ENCODE measurements at regions not wholly inside any gene's neighbourhood (a gene's known extent, or its start where the extent isn't known, plus 50 kb on each side); places are given as distances from the start of the nearest gene placed in this dataset.
"Not testable (repeated sequence)": the region's sequence is repeated elsewhere in the genome, so short reads cannot be mapped to it uniquely, and the experiment has no call there.

- no peak for DNase-seq (ENCODE audit: low read depth in 2 of 3, low spot score in 2 of 3)
These were observed 784.6 kb upstream of the NUDT12 start for GRCh38 chr5:104347119-104347708.

GRCh38 chr5:104345222-104346016 lies 782.8 kb upstream of the NUDT12 start:
- no peak for DNase-seq (ENCODE audit: low read depth in 2 of 3, low spot score in 2 of 3)

DNA sequence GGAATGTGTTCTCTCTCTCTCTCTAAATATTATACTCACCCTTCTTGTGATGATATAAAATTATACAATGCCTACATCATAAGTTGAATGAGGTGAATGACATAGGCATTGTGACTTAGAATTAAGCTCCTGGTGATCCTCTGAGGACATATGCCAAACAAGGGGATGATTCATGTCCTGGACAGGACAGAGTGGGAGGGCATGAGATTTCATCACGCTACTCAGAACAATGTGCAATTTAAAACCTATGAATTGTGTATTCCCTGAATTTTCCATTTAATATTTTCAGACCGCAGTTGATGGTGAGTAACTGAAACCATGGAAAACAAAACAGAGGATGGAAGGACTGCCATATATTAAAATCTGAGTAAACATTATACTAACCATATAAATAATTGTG lies 782.2 kb upstream of the NUDT12 start:
- DNase-seq (ENCODE audit: low read depth in 2 of 3, low spot score in 2 of 3), result no peak

DNA sequence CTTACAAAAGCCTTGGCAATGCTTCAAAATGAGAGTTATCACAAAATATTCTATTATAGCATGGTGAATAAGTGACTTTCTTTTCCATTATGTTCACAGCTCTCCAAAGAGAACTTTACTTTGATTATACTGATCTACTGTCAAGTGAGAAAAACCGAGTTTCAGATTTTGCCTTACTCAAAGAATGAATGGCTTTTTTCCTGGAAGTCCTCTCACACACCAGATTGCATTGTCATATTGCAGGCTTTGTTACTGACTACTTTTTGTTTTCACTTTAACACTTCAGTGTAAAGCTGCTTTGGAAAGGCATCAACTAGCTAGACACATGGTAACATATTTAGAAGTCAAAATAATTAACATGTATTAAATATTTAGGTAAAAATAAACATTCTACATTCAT lies 765.2 kb upstream of the NUDT12 start:
- DNase-seq (ENCODE audit: low read depth in 2 of 3, low spot score in 2 of 3), result no peak

DNA sequence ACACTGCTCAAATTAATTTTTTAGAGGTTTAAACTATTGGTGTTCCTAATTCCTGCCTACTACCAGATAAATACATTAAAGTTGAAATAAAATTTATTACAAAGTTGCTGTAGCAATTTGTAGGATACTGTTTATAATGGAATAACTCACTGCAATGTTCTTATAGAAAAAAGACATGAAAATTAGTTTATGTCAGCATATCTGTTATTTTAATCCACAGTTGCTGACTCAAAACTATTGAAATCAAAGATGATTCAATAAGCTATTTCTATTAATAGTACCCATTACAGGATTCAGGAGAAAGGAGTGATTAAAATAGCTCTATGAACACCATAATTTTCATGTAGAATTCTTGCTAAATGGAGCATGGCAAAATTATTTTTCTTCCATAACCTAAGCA lies 764.4 kb upstream of the NUDT12 start:
- no peak for DNase-seq (ENCODE audit: low read depth in 2 of 3, low spot score in 2 of 3)

DNA sequence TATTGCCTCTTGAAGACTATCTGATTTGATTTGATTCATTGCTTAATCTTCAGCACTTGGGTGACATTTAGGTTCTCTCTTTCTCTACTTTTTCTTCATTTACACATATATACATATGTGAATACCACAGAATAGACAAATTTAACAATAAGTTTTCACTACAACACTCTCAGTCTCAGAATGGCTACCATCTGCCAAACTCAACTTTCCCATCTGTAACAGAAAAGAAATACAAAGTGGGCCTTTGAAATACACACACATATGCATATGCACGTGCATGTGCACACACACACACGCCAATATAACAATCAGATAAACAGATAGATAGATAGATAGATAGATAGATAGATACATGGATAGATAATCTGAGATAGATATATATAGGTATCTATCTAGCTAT lies 762.8 kb upstream of the NUDT12 start:
- DNase-seq (ENCODE audit: low read depth in 2 of 3, low spot score in 2 of 3), result no peak

GRCh38 chr5:104316676-104317075 lies 754.1 kb upstream of the NUDT12 start:
- not testable (repeated sequence) for DNase-seq (ENCODE audit: low read depth in 2 of 3, low spot score in 2 of 3)

GRCh38 chr5:104312481-104312880 lies 749.9 kb upstream of the NUDT12 start:
- DNase-seq (ENCODE audit: low read depth in 2 of 3, low spot score in 2 of 3), result no peak

DNA sequence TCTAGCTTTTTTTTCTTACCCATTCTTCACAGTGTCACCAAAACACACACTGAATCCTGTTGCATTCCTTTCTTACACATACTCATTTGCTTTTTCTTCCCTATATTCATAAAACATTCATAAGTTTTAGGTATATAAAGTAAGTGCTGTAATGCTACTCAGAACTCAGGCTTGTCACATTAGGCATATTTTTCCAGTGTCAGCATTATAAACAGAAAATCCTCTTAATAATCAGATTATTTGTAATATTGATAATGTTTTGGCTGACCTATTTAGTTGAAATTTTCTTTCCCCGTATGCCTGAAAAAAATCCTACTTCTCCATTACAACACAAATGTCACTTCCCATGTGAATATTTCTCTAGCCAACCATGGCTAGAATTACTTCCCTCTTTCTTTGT lies 743.0 kb upstream of the NUDT12 start:
- no peak for DNase-seq (ENCODE audit: low read depth in 2 of 3, low spot score in 2 of 3)

- no peak for DNase-seq (ENCODE audit: low read depth in 2 of 3, low spot score in 2 of 3)
These were observed 737.6 kb upstream of the NUDT12 start for GRCh38 chr5:104299998-104300706.

GRCh38 chr5:104298518-104298917 lies 735.9 kb upstream of the NUDT12 start:
- DNase-seq (ENCODE audit: low read depth in 2 of 3, low spot score in 2 of 3), result no peak

GRCh38 chr5:104297076-104297475 lies 734.5 kb upstream of the NUDT12 start:
- DNase-seq (ENCODE audit: low read depth in 2 of 3, low spot score in 2 of 3), result no peak

GRCh38 chr5:104295991-104296390 lies 733.4 kb upstream of the NUDT12 start:
- no peak for DNase-seq (ENCODE audit: low read depth in 2 of 3, low spot score in 2 of 3)

- no peak for DNase-seq (ENCODE audit: low read depth in 2 of 3, low spot score in 2 of 3)
These were observed 720.5 kb upstream of the NUDT12 start for GRCh38 chr5:104283136-104283535.

DNA sequence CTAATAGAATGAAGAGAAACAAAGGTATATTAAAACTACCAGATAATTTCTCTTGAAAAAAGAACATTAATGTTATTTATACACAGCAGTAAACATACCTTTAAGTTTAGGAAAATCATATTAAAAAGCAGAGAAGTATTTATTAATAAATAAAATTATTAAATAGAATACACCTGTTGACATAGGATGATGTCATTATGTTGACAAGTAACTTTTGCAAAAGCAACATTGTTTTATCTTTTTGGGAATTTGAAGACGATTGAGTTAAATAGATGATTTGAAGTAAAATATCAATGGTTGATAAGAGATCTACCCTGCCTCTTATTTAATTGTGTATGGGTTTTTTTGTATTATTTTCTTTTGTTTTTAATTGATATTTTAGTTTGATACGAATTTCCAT lies 711.1 kb upstream of the NUDT12 start:
- DNase-seq (ENCODE audit: low read depth in 2 of 3, low spot score in 2 of 3), result no peak

DNA sequence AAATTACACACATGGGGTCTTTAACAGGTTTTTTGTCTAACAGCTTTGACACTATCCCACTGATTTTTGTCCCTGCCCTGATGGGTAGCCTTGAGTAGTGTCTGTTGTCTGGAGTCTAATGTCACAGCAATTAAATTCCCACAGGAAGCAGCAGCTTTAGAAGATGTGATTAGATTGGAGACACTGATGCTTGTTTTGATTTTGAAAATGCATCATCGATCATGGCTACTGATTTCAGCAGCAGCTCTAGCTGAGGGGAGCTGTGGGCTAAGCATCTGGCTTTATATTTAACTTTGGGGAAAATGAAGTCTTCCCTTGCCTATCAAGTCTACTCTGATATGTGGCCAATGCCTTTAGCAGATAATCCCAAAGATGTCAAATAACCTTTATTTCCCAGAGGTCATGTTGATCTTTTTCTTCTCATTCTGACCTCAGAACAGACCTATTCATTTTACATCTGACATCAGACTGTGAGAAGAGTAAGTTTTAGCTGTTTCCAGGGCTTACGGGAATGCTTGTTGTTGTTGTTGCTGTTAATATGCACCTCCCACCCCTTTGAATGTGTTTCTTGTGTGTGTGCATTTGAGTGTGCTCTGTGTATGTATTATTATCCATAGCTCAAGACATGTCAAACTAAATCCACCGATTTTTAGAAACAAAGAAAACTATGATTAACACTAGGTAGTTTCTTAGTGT lies 704.9 kb upstream of the NUDT12 start:
- no peak for DNase-seq (ENCODE audit: low read depth in 2 of 3, low spot score in 2 of 3)

GRCh38 chr5:104266161-104266560 lies 703.6 kb upstream of the NUDT12 start:
- DNase-seq (ENCODE audit: low read depth in 2 of 3, low spot score in 2 of 3), result no peak

GRCh38 chr5:104265531-104266140 lies 703.0 kb upstream of the NUDT12 start:
- no peak for DNase-seq (ENCODE audit: low read depth in 2 of 3, low spot score in 2 of 3)

DNA sequence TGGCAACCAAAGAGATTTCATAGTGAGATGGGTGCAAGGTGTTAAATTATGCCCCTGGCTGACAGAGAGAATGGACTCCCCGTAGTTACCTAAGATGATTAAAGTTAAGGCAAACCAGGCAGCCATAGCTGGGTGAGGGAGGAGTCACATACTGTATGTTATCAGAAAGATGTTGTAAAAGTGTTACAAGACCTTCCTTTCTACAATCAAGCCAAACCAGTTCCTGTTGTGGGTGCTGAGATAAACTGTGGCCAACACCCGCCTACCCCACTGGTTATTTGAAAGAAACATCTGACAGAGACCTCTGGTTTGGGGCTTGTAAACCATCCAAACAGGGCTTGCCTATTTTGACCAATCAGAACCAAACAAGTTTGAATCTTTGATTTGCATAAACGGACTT lies 684.7 kb upstream of the NUDT12 start:
- no peak for DNase-seq (ENCODE audit: low read depth in 2 of 3, low spot score in 2 of 3)

DNA sequence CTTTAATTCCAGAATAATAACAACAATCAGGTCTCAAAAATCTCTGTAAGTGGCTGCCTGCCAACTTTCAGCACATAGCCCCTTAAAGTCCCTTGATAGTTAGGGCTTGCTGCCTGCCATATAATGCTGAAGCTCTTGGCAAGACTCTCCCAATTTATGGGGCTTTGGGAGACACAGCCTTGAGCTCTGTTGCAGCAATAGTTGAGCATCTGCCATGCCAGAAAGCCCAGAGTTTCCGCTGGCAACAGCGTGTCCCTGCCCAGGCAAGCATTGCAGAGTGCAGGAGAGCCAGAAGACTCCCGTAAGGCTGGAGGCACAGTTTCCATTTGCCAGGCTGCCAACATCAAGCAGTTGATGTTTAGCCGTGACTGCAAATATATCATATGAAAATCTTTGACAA lies 678.5 kb upstream of the NUDT12 start:
- DNase-seq (ENCODE audit: low read depth in 2 of 3, low spot score in 2 of 3), result no peak

DNA sequence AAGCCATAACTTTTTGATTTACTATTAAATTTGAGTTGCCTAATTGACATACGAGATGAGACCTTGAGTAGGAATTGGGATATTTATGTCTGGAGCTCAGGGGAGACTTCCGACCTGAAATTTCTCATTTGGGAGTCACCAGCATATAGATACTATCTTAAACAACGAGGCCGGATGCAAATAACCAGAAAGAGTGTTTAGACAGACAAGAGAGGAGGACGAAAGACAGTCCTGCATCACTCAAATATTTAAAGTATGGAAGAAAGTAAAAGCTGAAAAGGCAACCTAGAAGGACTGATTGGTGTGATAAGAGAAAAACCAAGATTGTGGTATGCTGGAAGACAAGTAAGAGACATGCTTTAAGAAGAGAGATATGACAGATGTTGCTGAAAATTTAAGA lies 675.0 kb upstream of the NUDT12 start:
- no peak for DNase-seq (ENCODE audit: low read depth in 2 of 3, low spot score in 2 of 3)
